Tibial artery (tissue), 4 donors: ENCODE measurements at regions not wholly inside any gene's neighbourhood (a gene's known extent, or its start where the extent isn't known, plus 50 kb on each side); places are given as distances from the start of the nearest gene placed in this dataset.
"Not testable (repeated sequence)": the region's sequence is repeated elsewhere in the genome, so short reads cannot be mapped to it uniquely, and the experiment has no call there.

Source experiments
- DNase-seq, 2 donors: peaks; one replicate each; pipeline ENCODE4 v3.0.0-alpha.2; 2019
- H3K27ac ChIP-seq, 2 donors: fragments of 200-600 bp; sonication (generic) in 1 of 2; 1 replicate in 1 of 2; 2 replicates in 1 of 2; pipeline ENCODE4 v1.5.1; 2018 to 2019; ENCODE audit warnings: mild to moderate bottlenecking in 1 of 2
- H3K27me3 ChIP-seq, 2 donors: fragments of 200-600 bp; sonication (generic) in 1 of 2; one replicate each; pipeline versions ENCODE4 v1.5.1 to v1.6.0; 2016 to 2019
- H3K36me3 ChIP-seq, 3 donors: fragments of 200-600 bp; sonication (generic) in 2 of 3; one replicate each; pipeline ENCODE4 v1.5.1; 2016 to 2019; ENCODE audit warnings: mild to moderate bottlenecking in 2 of 3
- H3K4me1 ChIP-seq, 4 donors: fragments of 200-600 bp; sonication (generic) in 2 of 4; 1 replicate in 3 of 4; 2 replicates in 1 of 4; pipeline ENCODE4 v1.5.1; 2016 to 2019
- H3K4me3 ChIP-seq, 2 donors: fragments of 200-600 bp; sonication (generic) in 1 of 2; 1 replicate in 1 of 2; 2 replicates in 1 of 2; pipeline ENCODE4 v1.5.1; 2018 to 2019; ENCODE audit warnings: mild to moderate bottlenecking in 2 of 2
- H3K9me3 ChIP-seq, 3 donors: fragments of 200-600 bp; sonication (generic) in 1 of 3; one replicate each; pipeline ENCODE4 v1.5.1; 2016 to 2019
- CTCF ChIP-seq, 2 experiments: fragments of 200-600 bp in 1 of 2; fragments of 450-650 bp in 1 of 2; IDR thresholded peaks; one replicate each; pipeline ENCODE4 v1.5.1; 2017 to 2019; ENCODE audit warnings: antibody characterized with exemption in 2 of 2, mild to moderate bottlenecking in 1 of 2, moderate library complexity in 1 of 2
- intact Hi-C: fragments of 100-400 bp; cut with DNase I; formaldehyde crosslinking; loops from one replicate; pipeline ENCODE4 v1.15.0; 2023; ENCODE audit warnings: low total_unique reads

DNA sequence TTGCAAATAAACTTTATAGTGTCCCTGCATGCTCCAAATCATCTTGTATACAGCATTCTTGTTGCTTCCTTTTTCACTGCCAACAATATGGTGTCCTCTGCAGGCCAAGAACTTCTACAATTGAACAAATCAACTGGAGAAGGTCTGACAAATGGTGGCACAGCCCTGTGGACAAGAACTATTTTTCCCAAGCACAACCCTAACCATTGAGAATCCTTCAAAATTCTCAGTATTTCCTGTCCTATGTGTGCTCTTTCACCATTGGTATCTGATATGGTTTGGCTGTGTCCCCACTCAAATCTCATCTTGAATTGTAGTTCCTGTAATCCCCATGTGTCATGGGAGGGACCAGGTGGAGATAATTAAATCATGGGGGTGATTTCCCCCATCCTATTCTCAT, 865.1 kb upstream of the ACVR2A start:
- Histone ChIP-seq H3K9me3 (no peaks in the 10 kb centered on the region), H3K4me1 (peaks cover 0 to 9% (median 0%) of the 10 kb centered on the region in 4 donors), H3K27ac (no peak overlapping the region), H3K27me3 (no peaks in the 10 kb centered on the region), H3K36me3 (no peaks in the 10 kb centered on the region), H3K4me3 (no peak overlapping the region)
- no peak for TF ChIP-seq CTCF (IDR thresholded peaks at IDR 0.05)
- intact Hi-C loops, result no loop called here
- no peak for DNase-seq

DNA sequence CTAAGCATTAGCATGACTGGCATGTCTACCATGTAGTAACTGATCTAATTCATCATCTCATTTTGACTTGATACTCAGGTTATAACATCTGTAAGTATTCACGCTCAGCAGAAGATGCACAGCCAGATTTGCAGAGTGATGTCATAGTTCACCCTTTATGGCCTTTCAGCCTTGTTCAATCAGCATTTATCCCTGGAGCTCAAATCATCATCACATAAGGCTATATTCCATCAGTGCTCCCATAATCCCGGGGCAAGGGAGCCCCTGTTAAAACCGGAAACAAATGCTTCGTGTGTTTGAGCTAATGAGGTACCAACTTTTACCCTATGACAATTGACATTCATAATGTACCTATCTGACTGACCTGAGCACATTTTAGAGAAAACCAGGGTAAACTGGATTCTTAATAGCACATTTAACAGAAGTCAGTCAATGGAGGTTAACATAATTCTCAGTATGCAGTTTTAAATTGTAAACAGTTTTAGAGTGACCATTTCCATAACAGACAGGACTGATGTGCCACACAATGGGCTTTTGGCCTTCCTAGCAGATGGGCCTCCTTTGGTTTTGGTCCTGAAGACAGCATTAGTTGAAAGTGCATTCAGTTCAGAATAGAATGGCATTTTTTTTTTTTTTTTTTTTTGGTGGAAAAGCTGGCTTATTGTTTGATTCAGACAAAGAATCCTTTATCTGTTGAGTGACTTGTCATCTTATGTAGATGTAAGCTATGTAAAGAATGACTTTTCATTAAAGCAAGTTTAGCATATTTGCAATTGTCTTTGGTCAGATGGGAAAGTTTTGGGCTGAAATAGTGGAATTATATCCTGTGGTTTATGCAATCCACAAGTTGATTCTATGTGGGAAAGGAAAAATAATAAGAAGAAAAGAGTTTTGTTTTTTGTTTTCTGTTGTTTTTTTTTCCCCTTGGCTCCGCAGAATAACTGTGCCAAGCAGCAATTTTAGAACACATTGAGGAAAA, 866.0 kb upstream of the ACVR2A start:
- no peak for DNase-seq
- TF ChIP-seq CTCF (IDR thresholded peaks at IDR 0.05), result no peak
- H3K27ac ChIP-seq, result no peak overlapping the region

DNA sequence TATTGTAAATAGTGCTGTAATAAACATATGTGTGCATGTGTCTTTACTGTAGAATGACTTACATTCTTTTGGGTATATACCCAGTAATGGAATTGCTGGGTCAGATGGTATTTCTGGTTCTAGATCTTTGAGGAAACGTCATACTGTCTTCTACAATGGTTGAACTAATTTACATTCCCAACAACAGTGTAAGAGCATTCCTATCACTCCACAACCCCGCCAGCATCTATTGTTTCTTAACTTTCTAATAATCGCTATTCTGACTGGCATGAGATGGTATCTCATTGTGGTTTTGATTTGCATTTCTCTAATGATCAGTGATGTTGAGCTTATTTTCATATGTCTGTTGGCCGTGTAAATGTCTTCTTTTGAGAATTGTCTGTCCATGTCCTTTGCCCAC, 873.8 kb upstream of the ACVR2A start:
- H3K27me3 ChIP-seq, intact Hi-C loops, H3K4me3 ChIP-seq, H3K36me3 ChIP-seq, DNase-seq, H3K9me3 ChIP-seq, H3K27ac ChIP-seq, H3K4me1 ChIP-seq: not testable (repeated sequence)

More for the DNA sequence above, 866.0 kb upstream of the ACVR2A start:
- no peak overlapping the region for H3K4me3 ChIP-seq
- no peaks in the 10 kb centered on the region for H3K9me3 ChIP-seq
- intact Hi-C loops, result no loop called here
- H3K36me3 ChIP-seq, result no peaks in the 10 kb centered on the region
- H3K4me1 ChIP-seq, result peaks cover 0 to 9% (median 0%) of the 10 kb centered on the region in 4 donors
- H3K27me3 ChIP-seq, result no peaks in the 10 kb centered on the region

DNA sequence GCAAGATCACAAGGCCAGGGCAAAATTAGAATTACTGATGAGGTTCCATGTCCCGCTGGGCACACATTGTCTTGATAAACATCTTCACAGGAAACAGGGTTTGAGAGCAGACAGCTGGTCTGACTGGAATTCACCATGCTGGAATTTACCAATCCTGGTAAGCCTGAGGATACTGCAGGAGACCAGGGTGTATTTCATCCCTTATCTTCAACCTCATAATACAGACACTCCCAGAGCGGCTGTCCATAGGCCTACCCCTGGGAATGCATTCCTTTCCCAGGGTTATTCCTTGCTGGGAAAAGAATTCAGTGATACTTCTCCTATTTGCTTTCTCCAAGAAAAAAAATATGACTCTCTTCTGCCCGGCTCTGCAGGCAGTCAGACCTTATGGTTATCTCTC, 875.1 kb upstream of the ACVR2A start:
- H3K27ac ChIP-seq, H3K4me1 ChIP-seq, H3K27me3 ChIP-seq, H3K36me3 ChIP-seq, intact Hi-C loops, DNase-seq, H3K4me3 ChIP-seq, H3K9me3 ChIP-seq: not testable (repeated sequence)

- Histone ChIP-seq H3K36me3 (no peaks in the 10 kb centered on the region), H3K9me3 (no peaks in the 10 kb centered on the region), H3K27me3 (no peaks in the 10 kb centered on the region), H3K27ac (no peak overlapping the region), H3K4me3 (no peak overlapping the region), H3K4me1 (no peaks in the 10 kb centered on the region)
- no peak for TF ChIP-seq CTCF (IDR thresholded peaks at IDR 0.05)
- intact Hi-C loops, result no loop called here
- no peak for DNase-seq
Measured at GRCh38 chr2:146964494-146964893, 880.3 kb upstream of the ACVR2A start.

- Histone ChIP-seq H3K4me1 (peaks cover 0 to 4% (median 2%) of the 10 kb centered on the region in 4 donors), H3K27me3 (no peaks in the 10 kb centered on the region), H3K36me3 (no peaks in the 10 kb centered on the region), H3K4me3 (no peak overlapping the region), H3K9me3 (no peaks in the 10 kb centered on the region), H3K27ac (no peak overlapping the region)
- intact Hi-C loops, result no loop called here
- no peak for TF ChIP-seq CTCF (IDR thresholded peaks at IDR 0.05)
- no peak for DNase-seq
Measured at GRCh38 chr2:146954544-146954943, 890.3 kb upstream of the ACVR2A start.
